ENCODE measurements at regions not wholly inside any gene's neighbourhood (a gene's known extent, or its start where the extent isn't known, plus 50 kb on each side); places are given as distances from the start of the nearest gene placed in this dataset.

DNA sequence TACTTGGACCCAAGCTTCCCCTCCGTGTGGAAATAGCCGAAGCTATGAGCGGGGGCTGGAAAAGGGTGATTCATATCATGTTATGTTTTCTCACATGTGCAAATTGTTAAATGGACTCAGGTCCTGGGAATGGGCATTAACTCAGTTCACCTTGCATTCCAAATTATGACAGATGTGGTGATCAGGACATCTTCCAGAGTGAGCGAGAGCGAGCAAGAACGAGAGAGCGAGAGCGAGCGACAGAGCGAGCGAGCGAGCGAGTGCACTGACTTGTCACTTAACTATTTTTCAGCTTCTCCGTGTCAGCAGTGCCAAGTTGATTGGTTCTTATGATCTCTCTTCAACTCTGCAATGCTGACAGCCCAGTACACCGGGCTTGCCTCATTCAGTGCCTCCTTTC, 437.4 kb upstream of the NRSN1 start:
- TF ChIP-seq, protein P1, sequence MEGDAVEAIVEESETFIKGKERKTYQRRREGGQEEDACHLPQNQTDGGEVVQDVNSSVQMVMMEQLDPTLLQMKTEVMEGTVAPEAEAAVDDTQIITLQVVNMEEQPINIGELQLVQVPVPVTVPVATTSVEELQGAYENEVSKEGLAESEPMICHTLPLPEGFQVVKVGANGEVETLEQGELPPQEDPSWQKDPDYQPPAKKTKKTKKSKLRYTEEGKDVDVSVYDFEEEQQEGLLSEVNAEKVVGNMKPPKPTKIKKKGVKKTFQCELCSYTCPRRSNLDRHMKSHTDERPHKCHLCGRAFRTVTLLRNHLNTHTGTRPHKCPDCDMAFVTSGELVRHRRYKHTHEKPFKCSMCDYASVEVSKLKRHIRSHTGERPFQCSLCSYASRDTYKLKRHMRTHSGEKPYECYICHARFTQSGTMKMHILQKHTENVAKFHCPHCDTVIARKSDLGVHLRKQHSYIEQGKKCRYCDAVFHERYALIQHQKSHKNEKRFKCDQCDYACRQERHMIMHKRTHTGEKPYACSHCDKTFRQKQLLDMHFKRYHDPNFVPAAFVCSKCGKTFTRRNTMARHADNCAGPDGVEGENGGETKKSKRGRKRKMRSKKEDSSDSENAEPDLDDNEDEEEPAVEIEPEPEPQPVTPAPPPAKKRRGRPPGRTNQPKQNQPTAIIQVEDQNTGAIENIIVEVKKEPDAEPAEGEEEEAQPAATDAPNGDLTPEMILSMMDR (IDR thresholded peaks at IDR 0.05), result no peak
- TF ChIP-seq POLR2A (IDR thresholded peaks at IDR 0.05) (no peak), POLR2AphosphoS5 (IDR thresholded peaks at IDR 0.05) (no peak)
